Mammary epithelial cell (primary cell): ENCODE measurements at regions not wholly inside any gene's neighbourhood (a gene's known extent, or its start where the extent isn't known, plus 50 kb on each side); places are given as distances from the start of the nearest gene placed in this dataset.

Experiments used
- CTCF ChIP-seq, 2 donors: IDR thresholded peaks in 1 of 2; conservative IDR thresholded peaks in 1 of 2; 2 replicates each; pipeline ENCODE4 v1.5.1; 2011 to 2012; ENCODE audit warnings: inconsistent platforms in 2 of 2, low read length in 2 of 2, mild to moderate bottlenecking in 2 of 2, control low read depth in 1 of 2, low read depth in 1 of 2; ENCODE audit not compliant: insufficient read depth in 1 of 2; ENCODE audit errors: extremely low read depth in 1 of 2
- EZH2 ChIP-seq: IDR thresholded peaks from 2 replicates; pipeline ENCODE4 v1.6.1; 2012; ENCODE audit warnings: low read length, inconsistent platforms, borderline replicate concordance

- TF ChIP-seq CTCF (conservative IDR thresholded peaks at IDR 0.05 in 1 of 2, IDR thresholded peaks at IDR 0.05 in 1 of 2; ENCODE audit: extremely low read depth in 1 of 2, insufficient read depth in 1 of 2, low read depth in 1 of 2, low read length in 2 of 2) = no peak
- TF ChIP-seq EZH2 = no peak
Observed at GRCh38 chr13:69495096-69495495, 612.5 kb upstream of the ATXN8OS start.
